ENCODE measurements at regions not wholly inside any gene's neighbourhood (a gene's known extent, or its start where the extent isn't known, plus 50 kb on each side); places are given as distances from the start of the nearest gene placed in this dataset.

GRCh38 chr15:46934851-46935250 is 782.5 kb upstream of the SEMA6D start:
- Histone ChIP-seq H3K9me3 (ENCODE audit: control insufficient read depth in 1 of 2, insufficient read depth in 1 of 2, low read depth in 1 of 2, low read length in 2 of 2) (peaks cover 10 to 39% of the 10 kb centered on the region in 2 experiments; a peak in 2 of 4 replicates), H3K9me2 (ENCODE audit: insufficient read depth) (no peaks in the 10 kb centered on the region), H3K4me1 (ENCODE audit: control insufficient read depth in 1 of 2, insufficient read depth in 2 of 2, low read length in 2 of 2) (no peaks in the 10 kb centered on the region), H3K36me3 (ENCODE audit: control insufficient read depth in 1 of 2, insufficient read depth in 2 of 2, low read length in 2 of 2) (no peaks in the 10 kb centered on the region; a peak in 1 of 4 replicates), H4K20me1 (ENCODE audit: insufficient read depth) (no peaks in the 10 kb centered on the region), H3K4me3 (replicated peaks in 1 of 2; ENCODE audit: low read depth in 1 of 2, low read length in 2 of 2) (no peak overlapping the region), H3K4me2 (ENCODE audit: low read length) (no peak overlapping the region), H3K27ac (ENCODE audit: low read depth, low read length) (no peak overlapping the region), H3K27me3 (ENCODE audit: insufficient read depth, low read length) (no peaks in the 10 kb centered on the region), H3K9ac (ENCODE audit: low read length) (no peak overlapping the region), H3K79me2 (ENCODE audit: insufficient read depth, low read length) (no peaks in the 10 kb centered on the region), H2AFZ (ENCODE audit: low read depth, low read length, poor library complexity, severe bottlenecking) (no peak overlapping the region)
- BruUV-seq (replicated peaks): no TSS peak
- DNase-seq (ENCODE audit: low read depth, low spot score) (no peak), ATAC-seq (no peak)
- intact Hi-C loops (cut with micrococcal nuclease): no loop called here
- TF ChIP-seq, protein P1, sequence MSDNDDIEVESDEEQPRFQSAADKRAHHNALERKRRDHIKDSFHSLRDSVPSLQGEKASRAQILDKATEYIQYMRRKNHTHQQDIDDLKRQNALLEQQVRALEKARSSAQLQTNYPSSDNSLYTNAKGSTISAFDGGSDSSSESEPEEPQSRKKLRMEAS (IDR thresholded peaks at IDR 0.05): no peak
- TF ChIP-seq EZH2phosphoT487 (IDR thresholded peaks at IDR 0.05; ENCODE audit: borderline replicate concordance) (no peak), SP1 (IDR thresholded peaks at IDR 0.05; ENCODE audit: low read depth) (no peak), EZH2 (IDR thresholded peaks at IDR 0.05) (no peak), EGR1 (IDR thresholded peaks at IDR 0.05; ENCODE audit: low read depth) (no peak), CBX3 (IDR thresholded peaks at IDR 0.05; ENCODE audit: low read depth) (no peak), JUND (IDR thresholded peaks at IDR 0.05) (no peak), ZFX (IDR thresholded peaks at IDR 0.05) (no peak), ELF1 (IDR thresholded peaks at IDR 0.05; ENCODE audit: borderline replicate concordance, low read depth) (no peak)
- TF ChIP-seq, protein P2, sequence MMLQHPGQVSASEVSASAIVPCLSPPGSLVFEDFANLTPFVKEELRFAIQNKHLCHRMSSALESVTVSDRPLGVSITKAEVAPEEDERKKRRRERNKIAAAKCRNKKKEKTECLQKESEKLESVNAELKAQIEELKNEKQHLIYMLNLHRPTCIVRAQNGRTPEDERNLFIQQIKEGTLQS (IDR thresholded peaks at IDR 0.05): no peak
- ChIA-PET RAD21 (ENCODE audit: low non-redundant PET in 1 of 2, low total read pairs in 2 of 2, uncharacterized antibody in 2 of 2, unreplicated experiment in 2 of 2) (no interaction called here), CTCF (no interaction called here), POLR2A (no interaction called here)

DNA sequence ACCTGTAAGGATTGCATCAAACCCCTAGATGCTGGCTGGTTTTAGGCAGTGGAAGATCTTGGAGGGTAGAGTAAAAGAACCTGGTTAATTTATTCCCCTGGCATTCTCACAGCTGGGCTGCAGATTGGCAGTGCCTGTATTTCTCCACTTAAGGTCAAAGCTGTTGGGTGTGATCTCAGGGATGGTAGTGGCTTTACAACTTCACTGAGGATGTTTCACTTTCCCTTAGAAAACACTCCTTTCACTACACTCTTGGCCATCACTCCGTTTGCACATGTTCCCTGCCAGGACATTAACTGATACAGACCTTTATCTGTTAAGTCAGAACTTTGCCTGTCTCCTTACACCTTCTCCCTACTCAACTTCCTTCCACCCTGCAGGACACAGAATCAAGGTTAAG is 779.1 kb upstream of the SEMA6D start:
- TF ChIP-seq ELF1 (IDR thresholded peaks at IDR 0.05; ENCODE audit: borderline replicate concordance, low read depth) (no peak), POLR2A (IDR thresholded peaks at IDR 0.05; ENCODE audit: borderline replicate concordance, extremely low read depth, insufficient read depth, insufficient read length) (no peak), ZNF274 (IDR thresholded peaks at IDR 0.05; ENCODE audit: low read depth, low read length) (no peak), SP1 (IDR thresholded peaks at IDR 0.05; ENCODE audit: low read depth) (no peak), EZH2 (IDR thresholded peaks at IDR 0.05) (no peak), POLR2AphosphoS5 (IDR thresholded peaks at IDR 0.05; ENCODE audit: low read depth, low read length) (no peak), CBX3 (IDR thresholded peaks at IDR 0.05; ENCODE audit: low read depth) (no peak), SRF (IDR thresholded peaks at IDR 0.05; ENCODE audit: low read depth) (no peak), EZH2phosphoT487 (IDR thresholded peaks at IDR 0.05; ENCODE audit: borderline replicate concordance) (no peak), JUND (IDR thresholded peaks at IDR 0.05) (no peak), CEBPB (IDR thresholded peaks at IDR 0.05; ENCODE audit: low read depth) (no peak)
- TF ChIP-seq, protein P1 (IDR thresholded peaks at IDR 0.05): no peak
- no TSS peak for BruUV-seq (replicated peaks)
- Histone ChIP-seq H3K4me2 (ENCODE audit: low read length) (no peak overlapping the region), H4K20me1 (ENCODE audit: insufficient read depth) (no peaks in the 10 kb centered on the region), H3K4me1 (ENCODE audit: control insufficient read depth in 1 of 2, insufficient read depth in 2 of 2, low read length in 2 of 2) (no peaks in the 10 kb centered on the region), H2AFZ (ENCODE audit: low read depth, low read length, poor library complexity, severe bottlenecking) (no peak overlapping the region), H3K79me2 (ENCODE audit: insufficient read depth, low read length) (no peaks in the 10 kb centered on the region), H3K9me3 (ENCODE audit: control insufficient read depth in 1 of 2, insufficient read depth in 1 of 2, low read depth in 1 of 2, low read length in 2 of 2) (peaks cover 17 to 38% of the 10 kb centered on the region in 2 experiments; a peak in 2 of 4 replicates), H3K27me3 (ENCODE audit: insufficient read depth, low read length) (no peaks in the 10 kb centered on the region), H3K36me3 (ENCODE audit: control insufficient read depth in 1 of 2, insufficient read depth in 2 of 2, low read length in 2 of 2) (no peaks in the 10 kb centered on the region; a peak in 1 of 4 replicates), H3K4me3 (replicated peaks in 1 of 2; ENCODE audit: low read depth in 1 of 2, low read length in 2 of 2) (no peak overlapping the region), H3K27ac (ENCODE audit: low read depth, low read length) (no peak overlapping the region), H3K9me2 (ENCODE audit: insufficient read depth) (no peaks in the 10 kb centered on the region), H3K9ac (ENCODE audit: low read length) (no peak overlapping the region)
- ChIA-PET CTCF (no interaction called here), POLR2A (no interaction called here), RAD21 (ENCODE audit: low non-redundant PET in 1 of 2, low total read pairs in 2 of 2, uncharacterized antibody in 2 of 2, unreplicated experiment in 2 of 2) (no interaction called here)
- ATAC-seq (no peak), DNase-seq (ENCODE audit: low read depth, low spot score) (no peak)
- intact Hi-C loops (cut with micrococcal nuclease): no loop called here

All from HCT116 (cell line).